GM12878 (cell line): ENCODE measurements at regions not wholly inside any gene's neighbourhood (a gene's known extent, or its start where the extent isn't known, plus 50 kb on each side); places are given as distances from the start of the nearest gene placed in this dataset.

Experiments
- CBFB ChIP-seq: IDR thresholded peaks from 2 replicates; pipeline ENCODE4 v1.6.1; 2016; ENCODE audit warnings: antibody characterized with exemption, low read depth
- CEBPZ ChIP-seq: fragments of 150-350 bp; IDR thresholded peaks from 2 replicates; pipeline ENCODE4 v1.6.1; 2016; ENCODE audit warnings: low read depth, low read length
- CTCF ChIP-seq, 3 experiments: IDR thresholded peaks in 2 of 3; conservative IDR thresholded peaks in 1 of 3; 2 replicates each; pipeline ENCODE4 v1.5.1; 2011; ENCODE audit warnings: low read depth in 3 of 3, low read length in 3 of 3, mild to moderate bottlenecking in 3 of 3, control low read depth in 2 of 3, moderate library complexity in 2 of 3, inconsistent platforms in 1 of 3, mixed read lengths in 1 of 3; ENCODE audit not compliant: control insufficient read depth in 2 of 3, insufficient read depth in 1 of 3; ENCODE audit errors: extremely low read depth in 1 of 3
- GABPA ChIP-seq: IDR thresholded peaks from 2 replicates; pipeline ENCODE4 v1.6.1; 2014; ENCODE audit warnings: antibody characterized with exemption, low read depth, mild to moderate bottlenecking, inconsistent platforms
- KLF5 ChIP-seq: fragments of 450-650 bp; IDR thresholded peaks from 2 replicates; pipeline ENCODE4 v1.6.1; 2014; ENCODE audit warnings: mild to moderate bottlenecking; ENCODE audit not compliant: partially characterized antibody
- POLR2A ChIP-seq: IDR thresholded peaks from 2 replicates; pipeline ENCODE4 v1.6.1; 2011; ENCODE audit warnings: low read depth, mild to moderate bottlenecking, low read length
- RAD21 ChIP-seq: IDR thresholded peaks from 2 replicates; pipeline ENCODE4 v1.6.1; 2011; ENCODE audit warnings: mild to moderate bottlenecking, low read depth, low read length, moderate library complexity; ENCODE audit not compliant: insufficient read depth
- RBBP5 ChIP-seq: fragments of 200-600 bp; sonication (generic); conservative IDR thresholded peaks from 2 replicates; pipeline ENCODE4 v1.6.1; 2016
- TF ChIP-seq, protein P1 (sequence below): fragments of 450-650 bp; IDR thresholded peaks from 2 replicates; pipeline ENCODE4 v1.6.1; 2017; ENCODE audit warnings: borderline replicate concordance
- TF ChIP-seq, protein P2 (sequence below): IDR thresholded peaks from 2 replicates; pipeline ENCODE4 v1.6.1; 2011; ENCODE audit warnings: low read depth, low read length, improper control_type of control experiment, borderline replicate concordance

DNA sequence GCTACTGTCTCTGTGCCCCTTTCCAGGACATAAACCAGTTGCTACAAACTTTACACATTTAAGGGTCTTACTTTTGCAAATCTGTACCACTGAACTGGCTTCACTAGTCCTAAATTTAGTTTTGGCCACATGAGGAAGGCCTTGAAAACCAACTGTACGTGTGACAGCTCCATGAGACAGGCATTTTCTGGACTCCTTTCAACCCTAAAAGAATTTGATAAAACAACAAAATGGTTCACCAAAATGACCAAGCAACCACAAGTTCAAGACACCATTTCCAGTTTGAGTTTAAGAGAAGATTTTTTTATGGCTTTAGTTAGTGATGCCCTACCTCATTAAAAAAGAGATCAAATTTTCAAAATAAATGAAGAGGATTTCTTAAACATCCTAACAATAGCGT is 246.4 kb downstream of the ZNF674 start:
- TF ChIP-seq RBBP5 (no peak), KLF5 (no peak), CBFB (no peak), RAD21 (no peak), CEBPZ (no peak), POLR2A (no peak), CTCF (IDR thresholded peaks at IDR 0.05 in 2 of 3, conservative IDR thresholded peaks at IDR 0.05 in 1 of 3; ENCODE audit: control insufficient read depth in 2 of 3, extremely low read depth in 1 of 3, insufficient read depth in 1 of 3, low read depth in 3 of 3, low read length in 3 of 3) (no peak), GABPA (no peak)
- TF ChIP-seq, protein P1, sequence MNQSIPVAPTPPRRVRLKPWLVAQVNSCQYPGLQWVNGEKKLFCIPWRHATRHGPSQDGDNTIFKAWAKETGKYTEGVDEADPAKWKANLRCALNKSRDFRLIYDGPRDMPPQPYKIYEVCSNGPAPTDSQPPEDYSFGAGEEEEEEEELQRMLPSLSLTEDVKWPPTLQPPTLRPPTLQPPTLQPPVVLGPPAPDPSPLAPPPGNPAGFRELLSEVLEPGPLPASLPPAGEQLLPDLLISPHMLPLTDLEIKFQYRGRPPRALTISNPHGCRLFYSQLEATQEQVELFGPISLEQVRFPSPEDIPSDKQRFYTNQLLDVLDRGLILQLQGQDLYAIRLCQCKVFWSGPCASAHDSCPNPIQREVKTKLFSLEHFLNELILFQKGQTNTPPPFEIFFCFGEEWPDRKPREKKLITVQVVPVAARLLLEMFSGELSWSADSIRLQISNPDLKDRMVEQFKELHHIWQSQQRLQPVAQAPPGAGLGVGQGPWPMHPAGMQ, result no peak
- TF ChIP-seq, protein P2, sequence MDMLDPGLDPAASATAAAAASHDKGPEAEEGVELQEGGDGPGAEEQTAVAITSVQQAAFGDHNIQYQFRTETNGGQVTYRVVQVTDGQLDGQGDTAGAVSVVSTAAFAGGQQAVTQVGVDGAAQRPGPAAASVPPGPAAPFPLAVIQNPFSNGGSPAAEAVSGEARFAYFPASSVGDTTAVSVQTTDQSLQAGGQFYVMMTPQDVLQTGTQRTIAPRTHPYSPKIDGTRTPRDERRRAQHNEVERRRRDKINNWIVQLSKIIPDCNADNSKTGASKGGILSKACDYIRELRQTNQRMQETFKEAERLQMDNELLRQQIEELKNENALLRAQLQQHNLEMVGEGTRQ, result no peak
